Iris pigment epithelial cell (primary cell): ENCODE measurements at regions not wholly inside any gene's neighbourhood (a gene's known extent, or its start where the extent isn't known, plus 50 kb on each side); places are given as distances from the start of the nearest gene placed in this dataset.
"Not testable (repeated sequence)": the region's sequence is repeated elsewhere in the genome, so short reads cannot be mapped to it uniquely, and the experiment has no call there.

Experiments
- DNase-seq: peaks from one replicate; pipeline ENCODE4 v3.0.0-alpha.2; 2011; ENCODE audit warnings: low read depth

GRCh38 chr4:26044983-26045382 lies 131.0 kb downstream of the SMIM20 start:
- no peak for DNase-seq

DNA sequence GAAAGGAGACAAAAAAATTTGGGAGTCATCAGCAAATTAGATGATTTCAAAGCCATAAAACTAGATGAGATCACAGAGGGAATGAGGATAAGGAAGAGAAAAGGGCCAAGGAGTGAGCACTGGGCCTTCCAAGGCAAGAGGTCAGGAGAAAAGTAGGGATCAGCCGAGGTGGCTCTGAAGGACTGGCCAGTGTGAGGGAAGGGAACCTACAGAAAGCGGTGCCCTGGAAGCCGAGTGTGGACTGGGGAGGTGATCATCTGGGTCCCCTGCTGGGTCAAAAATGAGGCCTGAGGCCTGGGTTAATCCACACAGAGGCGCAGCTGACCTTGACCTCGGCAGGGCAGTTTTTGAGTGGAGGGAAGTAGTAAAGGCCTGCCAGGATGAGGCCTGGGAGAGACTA lies 133.8 kb downstream of the SMIM20 start:
- DNase-seq: no peak

DNA sequence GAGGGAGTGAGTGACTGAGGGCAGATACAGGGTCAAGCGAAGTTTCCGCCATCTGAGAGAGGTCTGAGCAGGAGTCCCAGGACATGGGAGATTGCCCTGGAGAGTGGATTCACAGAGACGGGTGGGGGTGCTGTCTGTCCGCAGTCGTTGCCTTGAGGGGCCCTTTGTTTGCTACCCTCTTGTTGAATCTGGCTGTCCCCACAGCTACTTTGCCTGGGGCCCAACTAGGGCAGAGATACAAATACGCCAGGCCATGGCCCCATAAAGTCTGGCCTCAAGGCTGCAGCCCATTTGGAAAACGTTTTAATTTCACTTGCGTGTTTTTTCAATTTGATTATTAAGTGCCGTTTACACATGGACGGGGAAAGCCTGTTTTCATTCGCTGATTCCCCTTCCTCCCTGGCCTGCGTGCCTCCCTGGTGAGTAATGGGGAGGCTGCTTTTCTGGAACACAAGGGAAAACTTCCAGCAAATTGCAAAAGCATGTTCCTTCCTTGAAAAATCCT lies 134.4 kb downstream of the SMIM20 start:
- peak; percentile 94 for DNase-seq

- peak; percentile 63 for DNase-seq
Measured at GRCh38 chr4:26048950-26049349, 134.9 kb downstream of the SMIM20 start.

DNA sequence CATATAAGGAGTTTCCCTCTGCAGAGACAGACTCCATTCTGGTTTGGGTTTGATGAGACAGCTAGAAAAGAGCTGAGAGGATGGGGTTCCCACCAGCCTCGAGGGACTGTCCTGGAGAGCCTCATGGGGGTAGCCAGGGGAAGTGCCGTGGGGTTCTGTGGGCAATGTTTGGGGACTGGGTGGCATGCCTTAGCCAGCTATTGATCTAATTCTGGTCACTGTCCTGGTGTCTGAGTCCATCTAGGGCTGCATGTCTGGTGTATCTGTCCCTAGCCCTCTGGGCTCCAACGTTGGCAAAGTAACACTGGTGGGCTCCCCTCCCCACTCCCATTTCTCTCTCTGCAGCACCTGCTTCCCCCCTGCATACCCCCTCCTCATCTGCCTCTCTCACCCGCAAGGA lies 135.4 kb downstream of the SMIM20 start:
- no peak for DNase-seq

DNA sequence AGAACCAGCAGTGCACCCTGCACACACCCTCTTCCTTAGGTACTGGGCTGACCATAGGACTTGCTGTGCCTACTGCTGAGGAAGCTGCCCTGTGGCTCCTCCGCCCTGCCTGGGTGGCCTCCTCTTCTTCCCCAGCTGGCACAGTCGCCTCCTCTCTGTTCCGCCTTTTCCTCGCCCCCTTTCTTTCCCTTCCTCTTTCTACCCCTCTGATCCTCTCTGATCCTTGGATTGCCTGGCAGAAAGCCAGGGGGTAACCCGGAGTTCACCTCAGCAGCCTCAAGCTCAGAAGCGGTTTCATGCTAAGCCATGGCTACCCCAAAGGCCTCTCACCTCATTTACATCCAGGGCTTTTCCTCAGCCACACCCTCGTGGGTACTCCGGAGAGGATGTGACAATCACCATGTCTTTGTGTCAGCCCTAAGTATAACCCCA lies 136.2 kb downstream of the SMIM20 start:
- DNase-seq: no peak

DNA sequence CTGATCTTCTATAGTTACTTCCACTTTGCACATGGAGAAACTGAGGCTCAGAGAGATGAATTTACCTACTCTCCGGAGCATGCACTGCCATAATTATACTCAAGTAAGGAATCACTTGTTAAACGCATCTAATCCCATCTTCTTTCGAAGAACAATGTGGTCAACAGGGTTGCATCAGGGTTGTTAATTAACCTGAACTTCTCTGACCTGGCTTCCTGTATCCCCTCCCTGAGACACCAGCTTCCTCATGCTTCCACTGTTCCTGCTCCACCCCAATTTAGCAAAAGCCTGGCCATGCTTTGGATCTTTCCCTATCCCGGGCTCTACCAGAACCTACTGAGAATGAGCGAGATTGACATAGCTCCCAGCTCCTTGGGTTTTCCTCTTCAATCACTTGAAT lies 136.7 kb downstream of the SMIM20 start:
- no peak for DNase-seq

DNA sequence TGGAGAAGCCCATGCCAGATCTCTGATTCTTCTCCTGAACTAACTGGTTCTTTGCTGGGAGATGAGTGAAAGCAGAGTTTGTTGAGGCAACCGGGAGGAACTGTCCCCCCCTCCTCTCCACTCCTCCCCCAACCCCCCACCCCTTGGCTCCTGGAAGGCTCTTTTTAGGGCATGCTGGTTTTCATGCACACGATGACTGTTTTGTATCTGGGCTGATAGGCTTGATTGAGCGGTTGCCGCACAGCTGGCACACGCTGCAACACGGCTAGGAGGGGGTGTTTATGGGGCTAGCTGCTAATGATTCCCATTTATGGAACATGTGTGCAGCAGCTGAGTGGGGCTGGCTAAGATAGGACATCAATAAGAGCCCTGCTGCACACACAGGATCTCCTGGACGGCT lies 137.2 kb downstream of the SMIM20 start:
- no peak for DNase-seq

GRCh38 chr4:26052663-26053541 lies 138.9 kb downstream of the SMIM20 start:
- DNase-seq: no peak

GRCh38 chr4:26053761-26054160 lies 139.7 kb downstream of the SMIM20 start:
- no peak for DNase-seq

DNA sequence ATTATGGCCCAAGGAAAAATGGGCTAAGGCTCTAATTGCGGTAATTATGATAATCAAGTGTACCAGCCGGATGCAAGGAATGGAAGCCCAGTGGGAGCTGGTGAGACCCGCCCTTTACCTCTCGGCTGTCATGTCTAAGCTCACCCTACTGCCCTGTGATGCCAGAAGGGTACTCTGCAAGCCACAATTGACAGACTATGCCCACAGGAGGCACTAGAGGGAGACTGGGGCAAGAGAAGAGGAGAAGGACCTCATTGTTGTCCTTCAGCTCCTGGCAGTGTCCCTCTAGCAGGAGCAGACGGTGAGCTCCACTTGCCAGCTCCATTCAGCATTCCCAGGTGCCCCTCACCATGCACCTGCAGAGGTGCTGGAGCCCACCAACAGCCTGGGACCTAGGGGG lies 141.8 kb downstream of the SMIM20 start:
- no peak for DNase-seq

DNA sequence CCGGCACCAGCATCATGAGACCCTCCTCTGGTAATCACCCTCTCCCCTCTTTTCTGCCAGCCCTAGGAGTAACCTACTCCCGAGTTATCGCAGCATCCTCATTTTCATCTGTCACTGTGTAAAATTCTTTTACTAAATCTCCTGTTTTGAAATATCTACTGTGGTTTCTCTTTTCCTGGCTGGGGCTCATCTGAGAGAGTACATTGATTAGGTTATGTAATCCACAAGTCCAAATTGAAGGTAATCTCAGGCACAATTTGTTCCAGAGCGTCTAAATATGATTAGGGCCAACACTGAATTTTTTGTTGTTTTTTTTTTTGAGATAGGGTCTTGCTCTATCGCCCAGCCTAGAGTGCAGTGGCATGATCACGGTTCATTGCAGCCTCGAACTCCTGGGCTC lies 142.4 kb downstream of the SMIM20 start:
- no peak for DNase-seq

GRCh38 chr4:26057839-26058238 lies 143.8 kb downstream of the SMIM20 start:
- not testable (repeated sequence) for DNase-seq

GRCh38 chr4:26058537-26058936 lies 144.5 kb downstream of the SMIM20 start:
- DNase-seq: no peak

DNA sequence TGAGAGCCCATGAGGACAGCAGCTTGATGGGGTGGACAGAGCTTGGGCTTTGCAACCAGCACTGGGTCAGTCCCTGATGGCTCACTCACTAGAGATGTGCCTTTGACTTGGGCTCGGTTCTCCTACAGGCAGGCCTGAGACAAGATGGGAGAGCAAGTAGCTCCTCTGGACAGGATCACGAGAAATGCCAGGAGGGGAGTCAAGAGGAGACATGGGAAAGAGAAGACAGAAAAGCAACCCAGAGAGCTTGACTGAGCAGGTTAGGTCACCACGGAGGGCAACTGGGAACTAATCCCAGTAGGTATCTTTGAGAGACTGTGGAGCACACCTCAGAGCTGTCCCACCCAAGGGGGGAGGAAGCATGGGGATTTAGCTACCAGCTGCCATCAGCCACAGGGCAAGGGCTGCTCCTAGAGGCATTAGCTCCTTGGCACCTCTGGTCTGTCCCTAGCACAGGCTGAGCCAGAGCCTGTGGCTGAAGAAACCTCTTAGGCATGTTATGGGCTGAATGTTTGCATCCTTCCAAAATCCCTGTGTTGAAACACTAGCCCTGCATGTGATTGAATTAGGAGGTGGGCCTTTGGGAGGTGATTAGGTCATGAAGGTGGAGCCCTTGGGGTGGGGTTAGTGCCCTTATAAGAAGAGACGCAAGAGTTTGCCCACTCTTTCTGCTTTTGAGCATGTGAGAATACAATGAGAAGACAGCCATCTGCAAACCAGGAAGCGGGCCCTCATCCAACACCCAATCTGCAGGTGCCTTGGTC lies 145.6 kb downstream of the SMIM20 start:
- DNase-seq: no peak

DNA sequence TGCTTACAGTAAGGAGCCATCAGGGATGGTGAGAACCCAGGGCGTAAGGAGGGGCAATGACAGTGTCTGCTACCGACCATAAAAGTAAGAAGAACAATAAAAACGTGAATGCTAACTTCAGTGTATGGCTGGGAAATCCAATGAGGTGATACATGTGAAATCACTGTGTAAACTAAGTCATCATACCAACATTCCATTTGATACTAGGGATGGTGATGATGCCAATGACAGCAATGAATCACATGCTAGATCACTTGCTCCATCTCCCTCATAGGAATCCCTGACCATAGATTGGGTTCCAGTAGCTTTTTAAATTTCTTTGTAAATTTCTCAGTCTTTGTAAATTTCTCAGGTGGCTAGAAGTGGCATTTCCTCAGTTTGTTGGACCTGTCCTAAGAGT lies 146.3 kb downstream of the SMIM20 start:
- DNase-seq: peak; percentile 48

DNA sequence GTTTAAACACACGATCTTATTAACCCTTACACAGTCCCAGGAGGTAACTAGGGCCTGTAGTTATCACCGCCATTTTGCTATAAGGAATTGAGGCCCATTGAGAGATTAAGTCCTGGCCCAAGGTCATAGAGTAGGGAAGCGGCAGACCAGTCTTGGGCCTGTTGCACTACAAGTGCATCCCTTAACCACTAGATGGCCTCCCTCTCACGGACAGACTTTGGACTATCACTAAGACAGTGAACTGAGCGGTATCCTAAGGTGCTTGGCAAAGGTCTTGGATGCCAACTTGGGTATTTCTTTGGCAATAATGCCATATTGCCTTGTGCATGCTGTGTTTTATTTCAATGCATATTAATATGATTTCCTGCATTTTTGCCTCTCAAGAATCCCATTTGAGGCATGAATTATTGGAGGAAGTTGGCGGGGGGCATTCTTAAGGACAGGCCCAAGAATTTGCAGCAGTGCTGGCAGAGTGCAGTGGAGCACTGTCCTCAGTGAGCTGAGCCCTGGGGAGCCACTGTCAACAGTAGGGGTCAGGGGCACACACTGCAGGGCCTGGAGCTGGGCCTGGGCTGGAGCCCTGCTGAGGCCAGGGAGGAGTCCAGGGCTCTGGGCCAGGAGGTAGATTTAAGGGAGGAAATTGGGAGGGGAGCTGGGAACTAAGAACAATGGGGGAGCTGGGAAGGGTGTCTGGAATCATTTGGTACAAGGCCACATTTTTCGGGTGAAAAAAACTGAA lies 147.4 kb downstream of the SMIM20 start:
- peak; percentile 66 for DNase-seq

DNA sequence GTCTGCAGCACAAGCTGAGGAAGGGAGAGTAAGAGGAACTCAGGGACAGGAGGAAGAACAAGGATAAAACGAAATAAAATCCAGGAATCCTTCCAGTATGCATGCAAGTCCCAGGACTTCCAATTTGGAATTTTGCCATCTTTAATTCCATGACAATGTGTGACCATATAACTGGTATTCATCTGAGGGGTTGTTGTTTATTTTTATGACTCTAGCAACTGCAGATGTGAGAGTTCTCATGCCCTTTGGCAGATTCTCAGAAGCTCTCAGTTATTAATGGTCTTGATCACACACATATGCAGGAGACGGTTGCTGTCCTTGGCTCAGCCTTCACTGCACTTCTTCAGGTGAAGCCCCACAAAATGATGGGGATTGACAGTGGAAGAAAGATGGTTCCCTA lies 148.2 kb downstream of the SMIM20 start:
- no peak for DNase-seq

DNA sequence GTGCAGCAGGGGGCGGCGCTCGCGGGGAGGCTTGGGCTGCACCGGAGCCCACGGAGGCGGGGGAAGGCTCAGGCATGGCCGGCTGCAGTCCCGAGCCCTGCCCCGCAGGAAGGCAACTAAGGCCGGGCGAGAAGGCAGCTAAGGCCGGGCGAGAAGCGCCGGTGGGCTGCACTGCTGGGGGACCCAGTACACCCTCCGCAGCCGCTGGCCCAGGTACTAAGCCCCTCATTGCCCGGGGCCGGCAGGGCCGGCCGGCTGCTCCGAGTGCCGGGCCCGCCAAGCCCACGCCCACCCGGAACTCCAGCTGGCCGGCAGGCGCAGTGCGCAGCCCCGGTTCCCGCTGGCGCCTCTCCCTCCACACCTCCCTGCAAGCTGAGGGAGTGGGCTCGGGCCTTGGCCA lies 150.0 kb downstream of the SMIM20 start:
- not testable (repeated sequence) for DNase-seq

GRCh38 chr4:26065833-26066232 lies 151.8 kb downstream of the SMIM20 start:
- DNase-seq: no peak

DNA sequence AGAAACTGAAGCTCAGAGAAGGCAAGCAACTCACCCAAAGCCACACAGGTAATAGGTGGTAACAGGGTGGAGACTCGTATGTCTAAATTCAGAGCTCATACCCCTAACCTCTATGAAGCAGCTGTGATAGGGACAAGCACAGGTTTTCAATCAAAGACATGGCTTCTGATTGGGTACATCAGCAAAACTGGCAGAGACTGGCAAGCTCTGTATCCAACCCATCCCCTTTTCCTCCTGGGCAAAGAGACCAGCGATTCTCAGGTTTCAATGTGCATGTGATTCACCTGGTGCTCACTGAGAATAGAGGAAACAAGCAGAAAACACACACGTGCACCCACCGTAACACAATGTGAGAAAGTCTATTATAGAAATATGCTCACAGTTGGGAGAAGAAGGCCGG lies 153.0 kb downstream of the SMIM20 start:
- no peak for DNase-seq

DNA sequence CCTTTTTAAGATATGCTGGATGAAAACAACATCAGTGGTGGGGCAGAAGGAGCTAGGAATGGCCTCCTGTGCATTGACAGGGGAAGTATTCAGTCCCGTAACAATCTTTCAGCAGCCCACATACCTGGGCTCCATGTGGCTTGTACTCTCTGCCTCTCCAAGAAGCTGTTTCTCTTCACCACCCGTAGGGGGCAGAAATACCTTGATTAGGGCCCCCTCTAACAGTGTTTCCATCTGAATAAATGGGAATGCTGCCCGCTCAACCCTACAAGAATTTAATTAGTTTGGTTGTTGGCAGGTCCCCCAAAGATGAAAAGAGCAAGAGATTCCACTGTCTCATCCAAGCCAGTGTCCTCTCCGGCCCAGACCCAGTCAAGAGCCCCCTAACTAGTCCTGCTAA lies 155.2 kb downstream of the SMIM20 start:
- peak; percentile 66 for DNase-seq
